Common myeloid progenitor, CD34-positive (primary cell): ENCODE measurements at regions not wholly inside any gene's neighbourhood (a gene's known extent, or its start where the extent isn't known, plus 50 kb on each side); places are given as distances from the start of the nearest gene placed in this dataset.

Source experiments
- CTCF ChIA-PET: fragments of 350-600 bp; sonication (Branson Sonifier 250); formaldehyde crosslinking; loops from one replicate; lab custom pipeline; 2021; ENCODE audit warnings: antibody characterized with exemption; lab: Charles Lee
- POLR2A ChIA-PET: fragments of 350-600 bp; sonication (Branson Sonifier 250); formaldehyde crosslinking; loops from one replicate; lab custom pipeline; 2021; ENCODE audit warnings: antibody characterized with exemption; lab: Charles Lee
- DNase-seq, 3 donors: peaks; one replicate each; pipeline versions ENCODE4 v3.0.0 to v3.0.0-alpha.2; 2013
- H3K27ac ChIP-seq, 2 experiments: 1 replicate in 1 of 2; 2 replicates in 1 of 2; pipeline ENCODE4 v1.7.0; 2013; ENCODE audit warnings: inconsistent platforms in 2 of 2, low read length in 2 of 2, mild to moderate bottlenecking in 2 of 2, low read depth in 1 of 2, moderate library complexity in 1 of 2; ENCODE audit not compliant: severe bottlenecking in 2 of 2, insufficient read depth in 1 of 2, poor library complexity in 1 of 2
- H3K27me3 ChIP-seq, 5 experiments: replicated peaks in 2 of 5; 1 replicate in 3 of 5; 2 replicates in 2 of 5; pipeline versions ENCODE4 v1.6.1 to v1.7.0; 2013; ENCODE audit warnings: low read length in 4 of 5, mild to moderate bottlenecking in 2 of 5, moderate library complexity in 2 of 5, inconsistent platforms in 1 of 5; ENCODE audit not compliant: insufficient read depth in 5 of 5, control insufficient read depth in 4 of 5
- H3K36me3 ChIP-seq, 4 experiments: 1 replicate in 2 of 4; 2 replicates in 2 of 4; pipeline versions ENCODE4 v1.6.1 to v1.7.0; 2013; ENCODE audit warnings: low read length in 3 of 4, control low read depth in 1 of 4, mild to moderate bottlenecking in 1 of 4; ENCODE audit not compliant: control insufficient read depth in 4 of 4, insufficient read depth in 4 of 4
- H3K4me1 ChIP-seq, 4 experiments: 1 replicate in 3 of 4; 2 replicates in 1 of 4; pipeline versions ENCODE4 v1.6.1 to v1.7.1; 2013; ENCODE audit warnings: low read length in 3 of 4, mild to moderate bottlenecking in 3 of 4, control low read depth in 1 of 4, inconsistent platforms in 1 of 4, moderate library complexity in 1 of 4; ENCODE audit not compliant: control insufficient read depth in 4 of 4, insufficient read depth in 4 of 4; ENCODE audit errors: control extremely low read depth in 1 of 4
- H3K4me3 ChIP-seq, 7 experiments: 1 replicate in 4 of 7; 2 replicates in 3 of 7; pipeline versions ENCODE4 v1.5.1 to v1.7.0; 2013; ENCODE audit warnings: mild to moderate bottlenecking in 7 of 7, low read length in 6 of 7, moderate library complexity in 6 of 7, inconsistent platforms in 2 of 7, low read depth in 2 of 7, control low read depth in 1 of 7; ENCODE audit not compliant: insufficient read depth in 4 of 7, control insufficient read depth in 1 of 7; ENCODE audit errors: extremely low read depth in 1 of 7
- H3K9me3 ChIP-seq, 5 experiments: 1 replicate in 4 of 5; 2 replicates in 1 of 5; pipeline versions ENCODE4 v1.6.1 to v1.7.1; 2013; ENCODE audit warnings: low read length in 4 of 5, mild to moderate bottlenecking in 2 of 5, inconsistent platforms in 1 of 5, low read depth in 1 of 5, moderate library complexity in 1 of 5; ENCODE audit not compliant: control insufficient read depth in 4 of 5, insufficient read depth in 2 of 5; ENCODE audit errors: control extremely low read depth in 1 of 5
- WGBS: methylation state at CpG from one replicate; pipeline ENCODE4 v1.1.5; 2013; ENCODE audit not compliant: insufficient coverage; 5-methylcytosine and 5-hydroxymethylcytosine counted together

DNA sequence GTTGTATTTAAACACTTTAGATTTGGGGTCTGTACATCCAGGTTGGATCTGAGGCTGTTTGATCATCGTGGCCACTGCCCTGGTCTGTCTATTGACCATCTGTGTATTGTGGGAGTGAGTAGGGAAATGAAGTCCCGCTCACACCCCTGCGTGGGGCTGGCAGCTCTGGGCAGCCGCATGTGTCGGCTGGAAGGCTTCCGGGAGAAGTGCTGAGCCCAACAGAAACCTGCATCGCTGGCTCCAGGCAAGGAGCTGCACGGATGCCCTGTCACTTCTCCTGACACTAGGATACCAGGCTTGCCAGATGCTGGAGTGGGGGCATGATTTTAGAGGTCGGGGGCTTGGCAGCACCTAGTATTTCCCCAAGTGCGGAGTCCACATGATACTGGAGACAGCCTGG, 93.6 kb downstream of the PHETA1 start:
- WGBS, result 89% methylated on average over 9 of the region's 10 CpGs
- no peak overlapping the region for H3K4me3 ChIP-seq
- no peak overlapping the region for H3K27ac ChIP-seq
- H3K9me3 ChIP-seq, result peaks cover 0 to 3% (median 0%) of the 10 kb centered on the region in 5 experiments
- H3K36me3 ChIP-seq, result no peaks in the 10 kb centered on the region
- DNase-seq, result no peak
- ChIA-PET POLR2A (no interaction called here), CTCF (interaction anchor here (0.9 to 2.2 kb wide), 4 partner anchors 84 to 255 kb away, joined by 3 to 8 read pairs (median 4); no protein-coding TSS in a partner anchor)
- peaks cover 0 to 3% (median 0%) of the 10 kb centered on the region in 5 experiments for H3K27me3 ChIP-seq
- peaks cover 0 to 9% (median 0%) of the 10 kb centered on the region in 4 experiments for H3K4me1 ChIP-seq

DNA sequence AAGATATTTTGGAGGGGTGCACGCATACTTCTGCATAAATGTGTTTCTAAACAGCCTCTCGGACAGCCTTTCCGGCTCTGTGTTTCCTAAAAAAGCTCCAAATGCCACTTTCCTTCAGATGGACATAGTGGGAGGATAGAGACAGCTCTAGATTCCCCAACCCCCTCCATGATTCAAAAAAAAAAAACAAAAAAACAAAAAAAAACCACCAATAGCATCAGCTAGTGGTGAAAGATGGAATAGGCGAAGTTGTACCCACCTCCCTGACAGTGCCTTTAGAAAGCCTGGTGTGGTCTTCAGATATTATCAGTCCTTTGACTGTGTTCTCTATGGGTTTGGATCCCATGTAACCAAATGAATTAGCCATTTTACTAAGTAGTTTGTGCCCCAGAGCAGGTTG, 94.1 kb downstream of the PHETA1 start:
- peak; percentile 14 to 30 (median 27) for DNase-seq
- H3K4me3 ChIP-seq, result no peak overlapping the region
- 20% methylated on average over 1 of the region's 4 CpGs for WGBS
- peaks cover 0 to 3% (median 0%) of the 10 kb centered on the region in 5 experiments for H3K27me3 ChIP-seq
- peaks cover 0 to 9% (median 0%) of the 10 kb centered on the region in 4 experiments for H3K4me1 ChIP-seq
- ChIA-PET POLR2A (interaction anchor here (0.7 kb wide), 1 partner anchor 409 kb away, joined by 3 read pairs; no protein-coding TSS in a partner anchor), CTCF (interaction anchor here (0.7 to 2.3 kb wide), 7 partner anchors 14 to 255 kb away, joined by 3 to 14 read pairs (median 4); no protein-coding TSS in a partner anchor)
- H3K27ac ChIP-seq, result no peak overlapping the region
- H3K36me3 ChIP-seq, result no peaks in the 10 kb centered on the region
- no peaks in the 10 kb centered on the region for H3K9me3 ChIP-seq

DNA sequence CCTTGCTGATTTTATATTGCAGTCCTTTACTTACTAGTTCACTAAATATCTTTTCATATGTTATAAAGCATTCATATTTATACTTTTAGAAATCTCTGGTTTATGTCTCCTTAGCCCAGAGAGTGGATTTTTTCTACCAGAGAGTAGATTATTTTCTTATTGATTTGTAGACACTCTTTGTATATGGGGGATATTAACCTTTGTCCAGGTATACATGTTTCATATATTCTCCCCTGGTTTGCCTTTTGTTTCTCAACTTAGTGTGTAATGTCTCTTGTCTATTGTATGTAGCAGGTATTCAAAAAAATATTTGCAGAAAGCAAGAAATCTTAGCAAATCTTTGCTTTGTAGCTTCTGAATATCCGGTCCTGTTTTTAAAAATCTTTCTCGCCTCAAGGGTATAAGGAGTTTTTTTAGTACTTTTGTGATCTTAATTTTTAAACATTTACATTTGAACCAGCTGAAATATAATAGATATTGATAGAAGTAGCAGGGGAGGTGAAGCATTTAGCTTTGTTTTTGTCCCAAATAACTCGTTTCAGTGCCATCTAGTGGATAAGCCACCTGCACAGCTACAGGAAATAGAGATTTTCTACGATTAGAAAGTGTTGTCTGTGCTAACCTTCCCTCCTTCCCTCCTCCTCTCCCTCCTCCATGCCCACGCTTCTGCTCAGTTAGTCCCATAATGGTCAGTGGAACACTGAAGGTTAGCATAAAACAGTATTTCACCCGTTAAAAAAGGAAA, 97.0 kb downstream of the PHETA1 start:
- CTCF ChIA-PET, result interaction anchor here (0.6 to 1.6 kb wide), 8 partner anchors 10 to 335 kb away, joined by 3 to 6 read pairs (median 3); no protein-coding TSS in a partner anchor
- 70% methylated on average over 2 of the region's 6 CpGs for WGBS

DNA sequence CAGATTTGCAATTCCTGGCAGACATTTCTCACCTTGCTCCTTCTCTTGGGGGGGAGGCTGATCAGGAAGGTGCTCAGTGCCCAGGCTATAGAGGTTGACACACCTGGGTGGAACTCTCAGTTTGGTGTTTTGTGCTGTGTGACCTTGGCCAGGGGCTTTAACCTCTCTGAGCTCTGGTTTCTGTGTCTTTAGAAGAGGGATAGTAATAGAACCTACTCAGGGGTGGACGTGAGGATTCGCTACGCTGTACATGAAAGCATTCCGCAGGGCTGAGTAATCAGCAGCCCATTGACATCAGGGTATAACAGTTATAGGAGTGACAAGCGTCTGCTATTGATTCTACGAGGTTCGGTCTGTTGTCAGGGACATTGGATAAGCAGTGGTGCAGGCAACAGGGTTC, 98.1 kb downstream of the PHETA1 start:
- whole genome bisulfite sequencing, result 94% methylated on average over 7 of the region's 7 CpGs
- DNase-seq, result no peak
- H3K4me3 ChIP-seq, result no peak overlapping the region
- H3K4me1 ChIP-seq, result peaks cover 0 to 6% (median 0%) of the 10 kb centered on the region in 4 experiments
- H3K27me3 ChIP-seq, result peaks cover 0 to 3% (median 0%) of the 10 kb centered on the region in 5 experiments
- H3K9me3 ChIP-seq, result no peaks in the 10 kb centered on the region
- H3K27ac ChIP-seq, result no peak overlapping the region
- ChIA-PET CTCF (interaction anchor here (1.2 kb wide), 1 partner anchor 9 kb away, joined by 3 read pairs; no protein-coding TSS in a partner anchor), POLR2A (no interaction called here)
- no peaks in the 10 kb centered on the region for H3K36me3 ChIP-seq

More for the DNA sequence above, 97.0 kb downstream of the PHETA1 start:
- no peaks in the 10 kb centered on the region for H3K36me3 ChIP-seq
- peak in 2 of 3 donors; percentile 13 to 28 for DNase-seq
- POLR2A ChIA-PET, result no interaction called here
- peaks cover 0 to 3% (median 0%) of the 10 kb centered on the region in 5 experiments for H3K27me3 ChIP-seq
- peaks cover 0 to 6% (median 0%) of the 10 kb centered on the region in 4 experiments for H3K4me1 ChIP-seq
- no peak overlapping the region for H3K4me3 ChIP-seq
- no peaks in the 10 kb centered on the region for H3K9me3 ChIP-seq
- H3K27ac ChIP-seq, result no peak overlapping the region

DNA sequence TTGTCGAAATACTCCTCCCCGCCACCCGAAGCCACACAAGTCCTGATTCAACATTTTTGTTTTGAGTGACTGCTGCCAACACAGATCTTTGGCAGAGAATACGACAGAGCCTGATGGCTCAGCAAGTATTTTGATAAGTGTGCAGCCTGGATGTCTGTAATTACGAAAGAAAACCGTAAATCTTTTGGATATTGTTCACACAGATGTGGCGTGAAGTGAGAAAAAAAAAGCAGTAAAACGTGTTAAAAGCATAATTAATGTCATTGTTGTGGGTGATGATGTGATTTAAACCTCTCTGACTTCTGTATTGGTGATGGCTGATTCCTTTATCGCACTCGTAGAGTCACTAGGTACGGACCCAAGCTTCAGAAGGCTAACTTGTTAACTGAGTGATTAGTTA, 98.7 kb downstream of the PHETA1 start:
- DNase-seq, result no peak
- peaks cover 0 to 3% (median 0%) of the 10 kb centered on the region in 5 experiments for H3K27me3 ChIP-seq
- ChIA-PET POLR2A (no interaction called here), CTCF (no interaction called here)
- no peaks in the 10 kb centered on the region for H3K36me3 ChIP-seq
- H3K4me1 ChIP-seq, result peaks cover 0 to 6% (median 0%) of the 10 kb centered on the region in 4 experiments
- H3K9me3 ChIP-seq, result no peaks in the 10 kb centered on the region
- WGBS, result 53% methylated on average over 11 of the region's 11 CpGs
- H3K27ac ChIP-seq, result no peak overlapping the region
- no peak overlapping the region for H3K4me3 ChIP-seq

DNA sequence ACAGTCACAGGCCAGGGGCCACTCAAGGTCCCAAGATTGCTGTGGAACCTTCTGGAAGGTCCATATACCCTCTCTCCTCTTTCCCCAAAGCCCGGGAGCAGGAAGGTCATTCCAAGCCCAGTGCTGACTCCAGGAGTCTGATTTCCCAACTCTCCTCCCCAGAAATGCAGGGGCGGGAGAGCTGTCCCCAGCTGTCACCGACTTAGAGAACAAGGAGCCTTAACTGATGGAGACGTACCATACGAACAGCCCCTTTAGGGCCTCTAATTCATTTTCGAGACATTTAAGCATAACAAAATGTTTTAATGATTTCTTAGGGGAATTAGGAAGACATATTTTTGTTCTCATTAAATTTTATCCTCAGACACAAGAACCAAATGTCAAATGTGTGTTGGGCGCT, 99.2 kb downstream of the PHETA1 start:
- DNase-seq, result no peak
- CTCF ChIA-PET, result no interaction called here
- peaks cover 0 to 8% (median 0%) of the 10 kb centered on the region in 4 experiments for H3K4me1 ChIP-seq
- H3K4me3 ChIP-seq, result no peak overlapping the region
- peaks cover 0 to 3% (median 0%) of the 10 kb centered on the region in 5 experiments for H3K27me3 ChIP-seq
- no peaks in the 10 kb centered on the region for H3K36me3 ChIP-seq
- no peaks in the 10 kb centered on the region for H3K9me3 ChIP-seq
- POLR2A ChIA-PET, result no interaction called here
- WGBS, result 78% methylated on average over 2 of the region's 7 CpGs
- H3K27ac ChIP-seq, result no peak overlapping the region
